22Rv1 (cell line): ENCODE measurements at regions not wholly inside any gene's neighbourhood (a gene's known extent, or its start where the extent isn't known, plus 50 kb on each side); places are given as distances from the start of the nearest gene placed in this dataset.

Experiments used
- CTCF ChIP-seq: fragments of 450-650 bp; IDR thresholded peaks from 2 replicates; pipeline ENCODE4 v1.5.1; 2017; ENCODE audit warnings: mild to moderate bottlenecking
- ZFX ChIP-seq: fragments of 450-650 bp; IDR thresholded peaks from 2 replicates; pipeline ENCODE4 v1.6.1; 2017; ENCODE audit warnings: antibody characterized with exemption, borderline replicate concordance

DNA sequence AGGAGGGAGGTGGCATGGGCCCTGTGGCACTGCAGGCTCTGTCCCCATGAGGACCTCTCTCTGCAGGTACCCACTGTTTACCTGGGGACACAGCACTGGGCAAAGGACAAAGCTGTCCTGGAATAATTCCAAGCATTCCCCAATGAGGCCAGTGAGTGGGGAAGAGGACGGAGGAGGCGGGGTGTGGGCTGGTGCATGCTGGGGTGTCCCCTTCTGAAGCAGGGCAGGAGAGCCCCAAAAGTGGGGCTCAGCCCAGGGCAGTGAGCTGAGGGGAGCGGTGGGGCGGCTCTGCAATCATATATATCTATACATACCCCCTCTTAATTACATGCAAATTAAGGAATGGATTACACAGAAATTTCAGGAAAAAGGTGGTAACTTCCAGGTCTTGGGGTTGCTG, 315.8 kb downstream of the ADGRD1 start:
- no peak for TF ChIP-seq CTCF
- no peak for TF ChIP-seq ZFX
